ENCODE measurements at regions not wholly inside any gene's neighbourhood (a gene's known extent, or its start where the extent isn't known, plus 50 kb on each side); places are given as distances from the start of the nearest gene placed in this dataset.
"Not testable (repeated sequence)": the region's sequence is repeated elsewhere in the genome, so short reads cannot be mapped to it uniquely, and the experiment has no call there.

DNA sequence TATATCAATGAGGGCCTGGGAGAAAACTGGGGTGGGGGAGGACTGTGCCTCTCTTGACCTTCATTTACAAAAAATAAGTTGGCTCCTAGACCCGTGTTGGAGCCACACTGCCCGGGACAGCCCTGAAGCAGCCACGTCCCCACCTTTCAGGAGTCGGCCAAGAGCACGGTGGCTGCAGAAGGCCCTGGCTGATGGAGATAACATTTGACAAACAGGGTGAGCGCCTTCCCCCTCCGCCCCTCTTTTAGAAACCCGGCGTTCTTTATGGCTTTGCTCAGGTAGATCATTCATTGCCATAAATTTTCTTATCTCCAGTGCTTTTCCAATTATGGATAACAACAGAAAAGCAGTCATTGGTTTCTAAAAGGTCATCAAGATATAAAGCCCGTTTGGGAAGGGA lies 398.1 kb upstream of the TNRC6C start:
- ChIA-PET POLR2A (no interaction called here), CTCF (no interaction called here)
- no peak overlapping the region for H3K4me3 ChIP-seq (ENCODE audit: low read depth, low read length)
- H3K36me3 ChIP-seq (ENCODE audit: control insufficient read depth in 2 of 2, insufficient read depth in 1 of 2, low read length in 2 of 2): no peaks in the 10 kb centered on the region
- H3K4me1 ChIP-seq (ENCODE audit: control insufficient read depth, insufficient read depth, low read length): peaks cover under 1% of the 10 kb centered on the region
- no peak overlapping the region for H3K27ac ChIP-seq (ENCODE audit: extremely low read depth, low read depth, low read length)
- H3K9me3 ChIP-seq (ENCODE audit: control insufficient read depth, insufficient read depth, low read depth, low read length): no peaks in the 10 kb centered on the region
- TF ChIP-seq ZNF654 (tag by site-specific recombination; IDR thresholded peaks at IDR 0.05; ENCODE audit: low read depth) (no peak), YY2 (tag by site-specific recombination; IDR thresholded peaks at IDR 0.05) (no peak), ZNF510 (tag by site-specific recombination; IDR thresholded peaks at IDR 0.05; ENCODE audit: insufficient replicate concordance) (no peak), SCRT2 (tag by site-specific recombination; IDR thresholded peaks at IDR 0.05) (no peak), ZXDB (tag by site-specific recombination; IDR thresholded peaks at IDR 0.05) (no peak)
- TF ChIP-seq, protein P1, sequence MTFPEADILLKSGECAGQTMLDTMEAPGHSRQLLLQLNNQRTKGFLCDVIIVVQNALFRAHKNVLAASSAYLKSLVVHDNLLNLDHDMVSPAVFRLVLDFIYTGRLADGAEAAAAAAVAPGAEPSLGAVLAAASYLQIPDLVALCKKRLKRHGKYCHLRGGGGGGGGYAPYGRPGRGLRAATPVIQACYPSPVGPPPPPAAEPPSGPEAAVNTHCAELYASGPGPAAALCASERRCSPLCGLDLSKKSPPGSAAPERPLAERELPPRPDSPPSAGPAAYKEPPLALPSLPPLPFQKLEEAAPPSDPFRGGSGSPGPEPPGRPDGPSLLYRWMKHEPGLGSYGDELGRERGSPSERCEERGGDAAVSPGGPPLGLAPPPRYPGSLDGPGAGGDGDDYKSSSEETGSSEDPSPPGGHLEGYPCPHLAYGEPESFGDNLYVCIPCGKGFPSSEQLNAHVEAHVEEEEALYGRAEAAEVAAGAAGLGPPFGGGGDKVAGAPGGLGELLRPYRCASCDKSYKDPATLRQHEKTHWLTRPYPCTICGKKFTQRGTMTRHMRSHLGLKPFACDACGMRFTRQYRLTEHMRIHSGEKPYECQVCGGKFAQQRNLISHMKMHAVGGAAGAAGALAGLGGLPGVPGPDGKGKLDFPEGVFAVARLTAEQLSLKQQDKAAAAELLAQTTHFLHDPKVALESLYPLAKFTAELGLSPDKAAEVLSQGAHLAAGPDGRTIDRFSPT (tag by site-specific recombination; IDR thresholded peaks at IDR 0.05): no peak

DNA sequence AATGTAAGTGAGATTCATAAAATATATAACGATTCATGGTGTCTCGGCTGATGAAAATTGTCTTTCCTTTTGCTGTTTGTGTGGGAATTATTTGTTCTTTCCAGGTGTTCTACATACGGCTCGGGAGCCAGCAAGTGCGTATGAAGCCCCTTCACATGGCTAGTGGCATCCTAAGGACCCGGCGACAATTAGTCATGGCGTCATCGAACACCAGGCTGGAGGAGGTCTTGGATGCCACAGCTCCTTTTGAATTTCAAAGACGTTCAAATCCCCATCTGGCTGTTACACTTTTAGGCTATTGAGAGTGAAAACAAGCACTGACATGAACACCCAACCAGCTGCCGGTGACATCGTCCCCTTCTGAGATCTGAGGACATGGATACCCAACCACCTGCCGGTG lies 397.7 kb upstream of the TNRC6C start:
- ChIA-PET CTCF (no interaction called here), POLR2A (no interaction called here)
- Histone ChIP-seq H3K9me3 (ENCODE audit: control insufficient read depth, insufficient read depth, low read depth, low read length) (no peaks in the 10 kb centered on the region), H3K4me3 (ENCODE audit: low read depth, low read length) (no peak overlapping the region), H3K36me3 (ENCODE audit: control insufficient read depth in 2 of 2, insufficient read depth in 1 of 2, low read length in 2 of 2) (no peaks in the 10 kb centered on the region), H3K27ac (ENCODE audit: extremely low read depth, low read depth, low read length) (no peak overlapping the region; the same call in 1 of the 2 replicates), H3K4me1 (ENCODE audit: control insufficient read depth, insufficient read depth, low read length) (no peaks in the 10 kb centered on the region; the same call in none of the 2 replicates)
- TF ChIP-seq ZNF366 (tag by site-specific recombination; conservative IDR thresholded peaks at IDR 0.05): peak; percentile 89
- no peak for TF ChIP-seq HOXC10 (CRISPR knock-in tag; IDR thresholded peaks at IDR 0.05)

DNA sequence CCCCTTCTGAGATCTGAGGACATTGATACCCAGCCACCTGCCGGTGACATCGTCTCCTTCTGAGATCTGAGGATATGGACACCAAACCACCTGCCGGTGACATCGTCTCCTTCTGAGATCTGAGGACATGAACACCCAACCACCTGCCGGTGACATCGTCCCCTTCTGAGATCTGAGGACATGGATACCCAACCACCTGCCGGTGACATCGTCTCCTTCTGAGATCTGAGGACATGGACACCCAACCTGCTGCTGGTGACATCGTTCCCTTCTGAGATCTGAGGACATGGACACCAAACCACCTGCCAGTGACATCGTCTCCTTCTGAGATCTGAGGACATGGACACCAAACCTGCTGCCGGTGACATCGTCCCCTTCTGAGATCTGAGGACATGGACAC lies 396.1 kb upstream of the TNRC6C start:
- CTCF ChIA-PET: interaction anchor here (0.8 kb wide), 1 partner anchor 35 kb away, joined by 3 read pairs; no protein-coding TSS in a partner anchor
- not testable (repeated sequence) for H3K4me3 ChIP-seq (ENCODE audit: low read depth, low read length); H3K4me1 ChIP-seq (ENCODE audit: control insufficient read depth, insufficient read depth, low read length); H3K36me3 ChIP-seq (ENCODE audit: control insufficient read depth in 2 of 2, insufficient read depth in 1 of 2, low read length in 2 of 2); H3K9me3 ChIP-seq (ENCODE audit: control insufficient read depth, insufficient read depth, low read depth, low read length); H3K27ac ChIP-seq (ENCODE audit: extremely low read depth, low read depth, low read length)
- POLR2A ChIA-PET: interaction anchor here (1.0 kb wide), 1 partner anchor 396 kb away, joined by 4 read pairs; the partner anchor contains the start of gene TNRC6C
- TF ChIP-seq, protein P2, sequence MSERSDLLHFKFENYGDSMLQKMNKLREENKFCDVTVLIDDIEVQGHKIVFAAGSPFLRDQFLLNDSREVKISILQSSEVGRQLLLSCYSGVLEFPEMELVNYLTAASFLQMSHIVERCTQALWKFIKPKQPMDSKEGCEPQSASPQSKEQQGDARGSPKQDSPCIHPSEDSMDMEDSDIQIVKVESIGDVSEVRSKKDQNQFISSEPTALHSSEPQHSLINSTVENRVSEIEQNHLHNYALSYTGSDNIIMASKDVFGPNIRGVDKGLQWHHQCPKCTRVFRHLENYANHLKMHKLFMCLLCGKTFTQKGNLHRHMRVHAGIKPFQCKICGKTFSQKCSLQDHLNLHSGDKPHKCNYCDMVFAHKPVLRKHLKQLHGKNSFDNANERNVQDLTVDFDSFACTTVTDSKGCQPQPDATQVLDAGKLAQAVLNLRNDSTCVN (tag by site-specific recombination; optimal IDR thresholded peaks at IDR 0.05): peak; percentile 18

GRCh38 chr17:77563439-77564102 lies 394.9 kb upstream of the TNRC6C start:
- H3K36me3 ChIP-seq (ENCODE audit: control insufficient read depth in 2 of 2, insufficient read depth in 1 of 2, low read length in 2 of 2): no peaks in the 10 kb centered on the region
- no peaks in the 10 kb centered on the region for H3K9me3 ChIP-seq (ENCODE audit: control insufficient read depth, insufficient read depth, low read depth, low read length)
- CTCF ChIA-PET: interaction anchor here (0.6 to 0.7 kb wide), 3 partner anchors 152 to 419 kb away, joined by 3 to 4 read pairs (median 3); no protein-coding TSS in a partner anchor
- no peaks in the 10 kb centered on the region for H3K4me1 ChIP-seq (ENCODE audit: control insufficient read depth, insufficient read depth, low read length)
- H3K27ac ChIP-seq (ENCODE audit: extremely low read depth, low read depth, low read length): no peak overlapping the region
- no peak overlapping the region for H3K4me3 ChIP-seq (ENCODE audit: low read depth, low read length)
- peak; percentile 98 for TF ChIP-seq ZNF112 (tag by site-specific recombination; IDR thresholded peaks at IDR 0.05)
- TF ChIP-seq OVOL3 (tag by site-specific recombination; IDR thresholded peaks at IDR 0.05): no peak
- POLR2A ChIA-PET: interaction anchor here (0.6 to 1.0 kb wide), 2 partner anchors 9 to 395 kb away, joined by 4 read pairs; partner anchors contain the start of gene TNRC6C
